Progenitor cell of endocrine pancreas (in vitro differentiated cells): ENCODE measurements at regions not wholly inside any gene's neighbourhood (a gene's known extent, or its start where the extent isn't known, plus 50 kb on each side); places are given as distances from the start of the nearest gene placed in this dataset.

Experiments
- DNase-seq: peaks from one replicate; pipeline ENCODE4 v3.0.0; 2021; ENCODE audit warnings: low spot score; ENCODE audit not compliant: unreplicated experiment
- H3K27ac Mint-ChIP-seq: 2 replicates; pipeline ENCODE4 v1.8.0; 2021; ENCODE audit warnings: mild to moderate bottlenecking, moderate library complexity, mixed read lengths
- H3K27me3 Mint-ChIP-seq: 2 replicates; pipeline ENCODE4 v1.8.0; 2021; ENCODE audit warnings: mixed read lengths
- H3K36me3 Mint-ChIP-seq: 2 replicates; pipeline ENCODE4 v1.8.0; 2022; ENCODE audit warnings: mixed read lengths; ENCODE audit not compliant: insufficient read depth
- H3K4me1 Mint-ChIP-seq: 2 replicates; pipeline ENCODE4 v1.8.0; 2021; ENCODE audit warnings: low read depth, mixed read lengths
- H3K4me3 Mint-ChIP-seq: 2 replicates; pipeline ENCODE4 v1.8.0; 2021; ENCODE audit warnings: low read depth, mild to moderate bottlenecking, moderate library complexity, mixed read lengths
- H3K9me3 Mint-ChIP-seq: 2 replicates; pipeline ENCODE4 v1.8.0; 2021; ENCODE audit warnings: low read depth, mixed read lengths
- CTCF ChIP-seq: fragments of 200-600 bp; sonication (generic); IDR thresholded peaks from one replicate; pipeline ENCODE4 v1.5.0; 2021; ENCODE audit warnings: antibody characterized with exemption, mild to moderate bottlenecking; ENCODE audit not compliant: unreplicated experiment

- no peak for DNase-seq
- H3K4me3 Mint-ChIP-seq: no peak overlapping the region
- H3K27ac Mint-ChIP-seq: no peak overlapping the region
- peaks cover 5% of the 10 kb centered on the region for H3K4me1 Mint-ChIP-seq
- H3K36me3 Mint-ChIP-seq: no peaks in the 10 kb centered on the region
- H3K9me3 Mint-ChIP-seq: no peaks in the 10 kb centered on the region
- TF ChIP-seq CTCF: no peak
- H3K27me3 Mint-ChIP-seq: peaks cover 29% of the 10 kb centered on the region
Measured at GRCh38 chr22:49196046-49196511, 631.6 kb downstream of the BRD1 start.

GRCh38 chr22:49195636-49196035, 632.0 kb downstream of the BRD1 start:
- no peaks in the 10 kb centered on the region for H3K9me3 Mint-ChIP-seq
- no peaks in the 10 kb centered on the region for H3K36me3 Mint-ChIP-seq
- peaks cover 29% of the 10 kb centered on the region for H3K27me3 Mint-ChIP-seq
- no peak for DNase-seq
- H3K4me3 Mint-ChIP-seq: no peak overlapping the region
- H3K27ac Mint-ChIP-seq: no peak overlapping the region
- peaks cover 5% of the 10 kb centered on the region for H3K4me1 Mint-ChIP-seq
- no peak for TF ChIP-seq CTCF

- Mint-ChIP-seq H3K4me1 (peaks cover 5% of the 10 kb centered on the region), H3K9me3 (no peaks in the 10 kb centered on the region), H3K27me3 (peaks cover 30% of the 10 kb centered on the region), H3K36me3 (no peaks in the 10 kb centered on the region), H3K27ac (no peak overlapping the region), H3K4me3 (no peak overlapping the region)
- no peak for DNase-seq
- no peak for TF ChIP-seq CTCF
Measured at GRCh38 chr22:49193901-49194465, 633.7 kb downstream of the BRD1 start.

GRCh38 chr22:49193348-49193747, 634.3 kb downstream of the BRD1 start:
- H3K9me3 Mint-ChIP-seq: no peaks in the 10 kb centered on the region
- TF ChIP-seq CTCF: no peak
- no peak overlapping the region for H3K27ac Mint-ChIP-seq
- H3K36me3 Mint-ChIP-seq: no peaks in the 10 kb centered on the region
- DNase-seq: no peak
- peaks cover 5% of the 10 kb centered on the region for H3K4me1 Mint-ChIP-seq
- peaks cover 28% of the 10 kb centered on the region for H3K27me3 Mint-ChIP-seq
- H3K4me3 Mint-ChIP-seq: no peak overlapping the region

GRCh38 chr22:49192857-49193250, 634.8 kb downstream of the BRD1 start:
- no peak overlapping the region for H3K27ac Mint-ChIP-seq
- H3K9me3 Mint-ChIP-seq: no peaks in the 10 kb centered on the region
- H3K27me3 Mint-ChIP-seq: peaks cover 23% of the 10 kb centered on the region
- no peak for TF ChIP-seq CTCF
- no peak for DNase-seq
- no peak overlapping the region for H3K4me3 Mint-ChIP-seq
- H3K4me1 Mint-ChIP-seq: peaks cover 3% of the 10 kb centered on the region
- no peaks in the 10 kb centered on the region for H3K36me3 Mint-ChIP-seq
